Right lobe of liver (tissue), 6 donors: ENCODE measurements at regions not wholly inside any gene's neighbourhood (a gene's known extent, or its start where the extent isn't known, plus 50 kb on each side); places are given as distances from the start of the nearest gene placed in this dataset.

ENCODE experiments used
- ATAC-seq, 4 donors: fragments of 200-7000 bp; cut with Tn5 transposase; one replicate each; pipeline ENCODE4 v1.9.1; 2020; ENCODE audit warnings: mild to moderate bottlenecking in 4 of 4, moderate library complexity in 4 of 4
- DNase-seq, 3 donors: peaks; one replicate each; pipeline ENCODE4 v3.0.0-alpha.2; 2020
- H3K27ac ChIP-seq, 3 donors: fragments of 200-600 bp; one replicate each; pipeline ENCODE4 v1.8.0; 2022
- H3K27me3 ChIP-seq, 2 donors: fragments of 200-600 bp; one replicate each; pipeline ENCODE4 v1.8.0; 2022
- H3K36me3 ChIP-seq, 4 donors: fragments of 200-600 bp; sonication (generic) in 1 of 4; one replicate each; pipeline versions ENCODE4 v1.5.1 to v1.8.0; 2017 to 2022; ENCODE audit warnings: control low read depth in 1 of 4
- H3K4me1 ChIP-seq, 4 donors: fragments of 200-600 bp; sonication (generic) in 1 of 4; one replicate each; pipeline versions ENCODE4 v1.5.1 to v1.8.0; 2017 to 2022; ENCODE audit warnings: control low read depth in 1 of 4
- H3K4me3 ChIP-seq, 3 donors: fragments of 200-600 bp; one replicate each; pipeline ENCODE4 v1.8.0; 2022
- H3K9me3 ChIP-seq, 4 donors: fragments of 200-600 bp; sonication (generic) in 1 of 4; one replicate each; pipeline versions ENCODE4 v1.5.1 to v1.8.0; 2017 to 2022; ENCODE audit warnings: control low read depth in 1 of 4
- POLR2A ChIP-seq: fragments of 450-650 bp; IDR thresholded peaks from one replicate; pipeline ENCODE4 v1.6.1; 2017; ENCODE audit warnings: antibody characterized with exemption, mild to moderate bottlenecking
- WGBS: methylation state at CpG from one replicate; pipeline ENCODE4 v1.1.6; 2018; ENCODE audit warnings: low coverage, low lambda C conversion rate; ENCODE audit not compliant: insufficient coverage; ENCODE audit errors: missing lambda C conversion rate; 5-methylcytosine and 5-hydroxymethylcytosine counted together
- intact Hi-C, 2 donors: fragments of 100-400 bp; cut with DNase I; formaldehyde crosslinking; loops; one replicate each; pipeline versions ENCODE4 v1.11.2 to v1.14.1; 2022
- TF ChIP-seq, protein P1 (sequence below), 4 donors: fragments of 200-600 bp in 3 of 4; fragments of 450-650 bp in 1 of 4; IDR thresholded peaks; one replicate each; pipeline versions ENCODE4 v1.5.1 to v1.8.0; 2016 to 2022; ENCODE audit warnings: antibody characterized with exemption in 4 of 4, mild to moderate bottlenecking in 2 of 4
- donor health status: DM: no; HTN: yes; CAD: no.
- donor health status: DM: no; HTN: no; CAD: no.
- donor health status: DM: no; HTN: no; CAD: no.
- donor health status: DM: no; HTN: yes; CAD: no.
- donor health status: DM: no; HTN: yes; CAD: no.

DNA sequence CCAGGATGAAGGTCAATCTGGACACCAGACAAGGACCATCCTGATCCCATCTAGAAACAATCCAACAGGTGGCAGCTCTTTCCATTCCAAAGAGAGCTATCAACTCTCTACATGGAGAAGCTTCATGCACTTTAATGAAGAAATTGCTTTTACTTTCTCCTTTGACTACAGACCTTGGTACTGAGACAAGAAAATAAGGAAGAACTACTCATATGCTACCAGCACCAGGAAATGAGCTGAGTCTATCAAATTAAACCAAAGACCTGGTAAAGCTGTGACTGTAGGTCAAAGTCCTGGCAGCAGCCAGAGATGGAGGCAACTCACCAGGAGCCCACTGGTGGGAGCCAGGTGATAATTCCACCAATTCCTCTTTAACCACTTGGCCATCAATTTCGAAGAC, 64.3 kb upstream of the LRRC8B start:
- no peaks in the 10 kb centered on the region for H3K4me1 ChIP-seq
- H3K27ac ChIP-seq = no peak overlapping the region
- 91% methylated on average over 1 of the region's 1 CpG for WGBS
- DNase-seq = no peak
- H3K4me3 ChIP-seq = no peak overlapping the region
- H3K36me3 ChIP-seq = no peaks in the 10 kb centered on the region
- ATAC-seq = no peak
- TF ChIP-seq, protein P1, sequence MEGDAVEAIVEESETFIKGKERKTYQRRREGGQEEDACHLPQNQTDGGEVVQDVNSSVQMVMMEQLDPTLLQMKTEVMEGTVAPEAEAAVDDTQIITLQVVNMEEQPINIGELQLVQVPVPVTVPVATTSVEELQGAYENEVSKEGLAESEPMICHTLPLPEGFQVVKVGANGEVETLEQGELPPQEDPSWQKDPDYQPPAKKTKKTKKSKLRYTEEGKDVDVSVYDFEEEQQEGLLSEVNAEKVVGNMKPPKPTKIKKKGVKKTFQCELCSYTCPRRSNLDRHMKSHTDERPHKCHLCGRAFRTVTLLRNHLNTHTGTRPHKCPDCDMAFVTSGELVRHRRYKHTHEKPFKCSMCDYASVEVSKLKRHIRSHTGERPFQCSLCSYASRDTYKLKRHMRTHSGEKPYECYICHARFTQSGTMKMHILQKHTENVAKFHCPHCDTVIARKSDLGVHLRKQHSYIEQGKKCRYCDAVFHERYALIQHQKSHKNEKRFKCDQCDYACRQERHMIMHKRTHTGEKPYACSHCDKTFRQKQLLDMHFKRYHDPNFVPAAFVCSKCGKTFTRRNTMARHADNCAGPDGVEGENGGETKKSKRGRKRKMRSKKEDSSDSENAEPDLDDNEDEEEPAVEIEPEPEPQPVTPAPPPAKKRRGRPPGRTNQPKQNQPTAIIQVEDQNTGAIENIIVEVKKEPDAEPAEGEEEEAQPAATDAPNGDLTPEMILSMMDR (IDR thresholded peaks at IDR 0.05) = no peak
- no peak for TF ChIP-seq POLR2A
- intact Hi-C loops = no loop called here
- no peaks in the 10 kb centered on the region for H3K9me3 ChIP-seq
- H3K27me3 ChIP-seq = no peaks in the 10 kb centered on the region

DNA sequence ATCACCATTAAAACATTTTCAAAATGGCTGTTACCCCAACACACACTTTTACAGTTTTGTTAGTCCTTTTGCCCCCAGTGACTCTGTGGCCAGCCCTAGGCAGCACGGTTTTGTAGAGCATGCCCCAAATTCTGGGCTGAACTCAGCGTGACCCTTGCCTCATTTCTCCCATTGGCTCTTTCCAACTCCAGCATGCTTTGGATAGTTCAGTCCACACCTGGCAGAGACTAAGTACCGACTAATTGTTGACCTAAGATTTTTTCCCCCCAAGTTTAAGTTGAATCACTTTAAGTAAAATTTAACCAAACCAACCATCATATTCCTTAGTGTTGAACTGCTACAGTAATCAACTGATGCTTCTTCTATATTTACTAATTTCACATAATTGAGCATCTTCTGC, 62.4 kb upstream of the LRRC8B start:
- no peaks in the 10 kb centered on the region for H3K4me1 ChIP-seq
- no peak overlapping the region for H3K27ac ChIP-seq
- 52% methylated on average over 3 of the region's 3 CpGs for WGBS
- H3K4me3 ChIP-seq = no peak overlapping the region
- no peaks in the 10 kb centered on the region for H3K27me3 ChIP-seq
- H3K9me3 ChIP-seq = no peaks in the 10 kb centered on the region
- no peak for TF ChIP-seq POLR2A
- TF ChIP-seq, protein P1 (IDR thresholded peaks at IDR 0.05) = no peak
- DNase-seq (no peak), ATAC-seq (no peak)
- intact Hi-C loops = no loop called here
- H3K36me3 ChIP-seq = no peaks in the 10 kb centered on the region

DNA sequence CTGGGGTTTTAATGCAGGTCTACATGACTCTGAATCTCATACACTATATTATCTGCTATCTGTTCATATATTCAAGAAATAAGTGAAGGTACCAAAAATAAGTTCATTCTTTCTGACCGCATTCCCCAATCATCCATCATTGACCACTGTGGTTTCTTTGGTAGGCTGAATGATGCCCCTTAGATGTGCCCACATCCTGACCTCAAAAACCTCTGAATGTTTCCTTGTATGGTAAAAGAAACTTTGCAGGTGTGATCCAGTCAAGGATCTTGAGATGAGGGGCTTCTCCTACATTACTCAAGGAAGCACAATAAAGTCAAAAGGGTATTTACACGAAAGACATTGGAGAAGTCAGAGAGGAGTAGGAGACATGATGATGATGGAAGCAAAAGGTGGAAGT, 60.6 kb upstream of the LRRC8B start:
- 29% methylated on average over 2 of the region's 2 CpGs for WGBS
- no peaks in the 10 kb centered on the region for H3K27me3 ChIP-seq
- no peaks in the 10 kb centered on the region for H3K9me3 ChIP-seq
- intact Hi-C loops = no loop called here
- ATAC-seq = no peak
- H3K4me3 ChIP-seq = no peak overlapping the region
- no peak for DNase-seq
- no peak overlapping the region for H3K27ac ChIP-seq
- TF ChIP-seq, protein P1 (IDR thresholded peaks at IDR 0.05) = no peak
- no peak for TF ChIP-seq POLR2A
- no peaks in the 10 kb centered on the region for H3K36me3 ChIP-seq
- H3K4me1 ChIP-seq = no peaks in the 10 kb centered on the region

DNA sequence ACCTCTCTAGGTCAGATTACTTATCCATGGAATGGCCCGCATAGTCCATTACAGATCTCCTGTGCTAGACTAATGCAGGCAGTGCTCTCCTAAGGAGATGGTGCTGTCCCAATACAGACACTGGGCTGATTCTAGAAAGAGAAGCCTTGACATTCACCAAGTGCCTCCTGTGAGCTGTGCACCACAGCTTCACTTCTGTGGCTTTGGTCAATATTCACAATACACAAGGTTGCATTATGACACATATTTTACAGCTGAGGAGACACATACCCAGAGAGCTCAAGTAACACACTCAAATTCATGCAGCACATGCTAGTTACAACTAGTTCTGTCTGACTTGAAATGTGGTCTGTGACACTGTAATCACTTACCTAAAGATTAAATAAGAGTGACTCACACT, 59.4 kb upstream of the LRRC8B start:
- no peak overlapping the region for H3K27ac ChIP-seq
- no peaks in the 10 kb centered on the region for H3K9me3 ChIP-seq
- TF ChIP-seq POLR2A = no peak
- TF ChIP-seq, protein P1 (IDR thresholded peaks at IDR 0.05) = no peak
- no peak for ATAC-seq
- no peaks in the 10 kb centered on the region for H3K27me3 ChIP-seq
- no peak for DNase-seq
- H3K36me3 ChIP-seq = no peaks in the 10 kb centered on the region
- intact Hi-C loops = no loop called here
- H3K4me1 ChIP-seq = no peaks in the 10 kb centered on the region
- 100% methylated on average over 1 of the region's 1 CpG for WGBS
- H3K4me3 ChIP-seq = no peak overlapping the region

DNA sequence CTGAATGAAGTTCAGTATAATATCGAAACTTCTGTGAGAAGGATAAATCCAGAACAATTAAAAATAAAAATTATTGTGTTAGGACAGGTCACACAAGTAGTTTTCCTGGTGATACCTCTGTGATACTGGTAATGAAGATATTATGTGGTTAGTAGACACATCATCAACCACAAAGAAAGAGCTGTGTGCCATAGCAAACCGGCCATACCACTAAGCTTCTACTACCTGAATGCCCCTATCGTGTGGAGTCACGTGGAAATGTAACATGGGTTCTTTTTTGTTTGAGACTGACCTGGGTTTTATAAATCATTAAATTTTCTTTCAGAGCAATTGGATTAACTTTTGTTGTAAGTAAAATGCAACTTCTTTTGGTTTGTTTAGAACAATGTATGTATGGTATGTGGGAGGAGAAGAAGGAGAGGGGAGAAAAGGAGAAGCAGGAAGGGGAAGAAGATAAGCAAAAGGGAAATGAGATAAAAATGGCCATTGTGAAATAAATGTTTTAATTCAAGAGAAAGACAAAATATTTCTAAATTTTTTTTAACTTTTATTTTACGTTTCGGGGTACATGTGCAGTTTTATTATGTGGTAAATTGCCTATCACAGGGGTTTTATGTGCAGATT, 58.2 kb upstream of the LRRC8B start:
- TF ChIP-seq POLR2A = no peak
- 40% methylated on average over 6 of the region's 6 CpGs for WGBS
- no peak for ATAC-seq
- Histone ChIP-seq H3K27me3 (no peaks in the 10 kb centered on the region), H3K36me3 (no peaks in the 10 kb centered on the region), H3K4me3 (no peak overlapping the region), H3K4me1 (no peaks in the 10 kb centered on the region), H3K27ac (no peak overlapping the region), H3K9me3 (no peaks in the 10 kb centered on the region)
- no peak for DNase-seq
- intact Hi-C loops = no loop called here
